HL-60/S4 treated with phorbol 12-myristate 13-acetate at 8.2 ng/mL for 4 days and 3 days (cell line): ENCODE measurements at regions not wholly inside any gene's neighbourhood (a gene's known extent, or its start where the extent isn't known, plus 50 kb on each side); places are given as distances from the start of the nearest gene placed in this dataset.
"Not testable (repeated sequence)": the region's sequence is repeated elsewhere in the genome, so short reads cannot be mapped to it uniquely, and the experiment has no call there.

Experiments
- in situ Hi-C: fragments of 300-500 bp; cut with MboI; formaldehyde crosslinking; loops from 2 replicates; pipeline ENCODE4 v1.15.0; 2022; ENCODE audit warnings: low sequenced_read_pairs

DNA sequence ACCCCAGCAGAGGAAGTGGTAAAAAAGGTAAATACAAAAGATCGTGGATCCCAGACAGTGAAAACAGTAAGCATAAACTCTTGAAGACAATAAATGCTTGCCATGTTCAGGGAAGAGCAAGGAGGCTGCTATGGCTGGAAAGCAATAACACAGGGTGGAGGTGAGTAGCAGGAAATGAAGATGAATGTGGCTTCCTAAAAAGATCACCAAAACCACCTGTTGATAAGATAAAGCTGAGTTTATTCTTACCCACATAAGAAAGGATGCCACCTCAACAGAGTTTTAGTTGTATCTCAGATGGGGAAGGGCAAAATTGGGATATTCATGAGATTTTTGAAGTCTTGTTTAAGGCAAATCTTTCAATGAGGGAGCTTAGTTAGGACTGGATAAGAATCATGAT is 273.3 kb downstream of the MSX2 start:
- in situ Hi-C loops, result no loop called here

- in situ Hi-C loops, result no loop called here
Observed at GRCh38 chr5:174996941-174997340, 272.6 kb downstream of the MSX2 start.

DNA sequence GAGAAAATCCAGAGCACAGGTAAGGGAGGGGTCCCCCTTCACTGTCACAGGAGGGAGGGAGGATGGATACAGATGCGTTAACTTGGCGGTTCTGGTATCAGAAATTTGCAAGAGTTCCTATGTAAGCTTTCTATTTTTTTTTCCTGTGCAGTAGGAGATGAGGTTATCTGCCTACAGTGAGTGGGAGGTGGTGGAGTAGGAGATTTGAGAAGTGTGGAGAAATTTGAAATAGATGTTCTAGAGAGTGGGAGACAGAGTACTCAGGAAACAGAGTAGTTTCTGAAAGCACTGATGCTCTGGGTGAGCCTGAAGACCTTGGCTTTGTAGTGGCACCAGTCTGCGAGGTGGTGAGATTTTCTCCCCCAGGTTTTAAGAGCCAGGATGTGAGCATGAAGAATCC is 271.4 kb downstream of the MSX2 start:
- in situ Hi-C loops, result no loop called here

GRCh38 chr5:174991847-174992246 is 267.5 kb downstream of the MSX2 start:
- in situ Hi-C loops, result no loop called here

GRCh38 chr5:174990909-174991308 is 266.5 kb downstream of the MSX2 start:
- in situ Hi-C loops, result no loop called here

DNA sequence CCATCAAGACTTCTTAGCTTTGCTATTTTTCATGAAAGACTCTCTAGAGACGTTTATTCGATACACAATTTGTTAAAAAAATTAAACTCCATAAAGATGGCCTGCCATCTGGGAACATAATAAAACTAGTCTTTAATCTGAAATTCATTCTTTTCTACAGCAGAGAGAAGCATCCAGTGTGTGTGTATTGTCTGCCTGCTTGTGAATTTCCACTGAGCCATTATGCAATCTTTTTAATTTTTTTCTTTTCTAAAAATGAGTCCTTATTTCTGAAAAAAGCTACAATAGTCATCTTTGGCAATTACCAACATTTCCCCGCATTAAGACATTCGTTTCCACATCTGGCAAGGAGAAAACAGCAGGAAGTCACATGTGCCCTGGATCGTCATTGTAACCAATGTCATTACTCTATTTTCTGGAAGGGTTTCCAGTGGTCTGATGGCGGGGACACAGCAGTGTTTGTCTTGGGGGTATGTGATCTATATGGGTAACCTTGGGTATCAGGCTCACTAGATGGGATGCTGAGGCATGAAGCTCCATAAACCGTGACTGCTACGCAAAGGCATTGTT is 263.1 kb downstream of the MSX2 start:
- in situ Hi-C loops, result no loop called here

- in situ Hi-C loops, result no loop called here
Observed at GRCh38 chr5:174984863-174985262, 260.5 kb downstream of the MSX2 start.

DNA sequence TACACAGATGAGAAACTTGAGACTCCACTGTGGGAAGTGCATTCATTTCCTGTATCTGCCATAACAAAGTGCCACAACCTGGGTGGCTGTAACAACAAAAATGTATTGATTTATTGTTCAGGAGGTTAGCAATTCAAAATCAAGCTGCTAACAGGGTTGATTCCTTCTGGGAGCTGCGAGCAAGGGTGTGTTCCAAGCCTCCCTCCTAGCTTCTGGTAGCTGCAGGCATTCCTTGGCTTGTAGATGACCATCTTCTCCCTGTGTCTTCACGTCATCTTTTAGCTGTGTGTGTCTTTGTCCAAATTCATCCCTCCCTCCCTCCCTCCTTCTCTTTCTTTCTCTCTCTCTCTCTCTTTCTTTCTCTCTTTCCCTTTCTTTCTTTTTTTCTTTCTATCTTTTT is 258.1 kb downstream of the MSX2 start:
- in situ Hi-C loops, result no loop called here

DNA sequence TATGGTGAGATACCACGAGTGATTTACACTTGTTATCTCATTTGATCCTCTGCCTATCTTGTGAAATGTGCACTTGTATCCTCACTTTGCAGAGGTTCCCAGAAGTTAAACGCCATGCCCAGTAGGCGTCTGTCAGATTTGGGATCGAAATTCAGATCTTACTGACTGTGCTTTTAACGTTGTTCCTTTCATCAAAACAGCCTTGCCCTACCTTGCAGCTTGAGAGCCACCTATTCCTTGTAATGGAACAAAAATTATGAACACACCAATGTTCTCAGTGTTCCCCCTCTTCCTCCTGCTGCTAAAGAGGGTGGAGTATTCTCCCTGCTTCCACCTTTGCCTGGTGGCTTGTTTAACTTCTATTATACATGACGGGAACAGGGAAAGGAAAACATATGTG is 257.0 kb downstream of the MSX2 start:
- in situ Hi-C loops, result no loop called here

GRCh38 chr5:174980952-174981351 is 256.6 kb downstream of the MSX2 start:
- in situ Hi-C loops, result no loop called here

GRCh38 chr5:174972291-174972690 is 247.9 kb downstream of the MSX2 start:
- in situ Hi-C loops, result no loop called here

DNA sequence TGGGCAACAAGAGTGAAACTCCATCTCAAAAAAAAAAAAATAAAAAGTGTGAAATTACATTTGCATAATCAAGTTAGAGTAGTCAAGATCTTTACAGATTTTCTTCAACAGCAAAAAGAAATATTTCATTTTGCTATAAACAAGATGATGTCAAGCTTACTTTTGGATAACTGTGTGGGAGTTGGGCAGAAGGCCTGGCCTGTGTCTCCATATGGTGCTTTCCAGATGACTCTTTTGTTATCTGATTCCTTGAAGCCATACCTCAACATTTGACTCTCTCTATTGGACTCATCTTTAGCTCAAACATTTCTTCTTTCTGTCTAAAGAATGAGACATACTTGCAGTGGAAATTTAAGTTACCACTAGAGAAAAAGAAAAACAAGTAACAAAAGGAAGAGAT is 246.8 kb downstream of the MSX2 start:
- in situ Hi-C loops, result no loop called here

- in situ Hi-C loops, result no loop called here
Observed at GRCh38 chr5:174970502-174970901, 246.1 kb downstream of the MSX2 start.

GRCh38 chr5:174953871-174954270 is 229.5 kb downstream of the MSX2 start:
- in situ Hi-C loops, result no loop called here

- in situ Hi-C loops, result no loop called here
Observed at GRCh38 chr5:174951151-174951780, 226.9 kb downstream of the MSX2 start.

- in situ Hi-C loops, result no loop called here
Observed at GRCh38 chr5:174947548-174947947, 223.2 kb downstream of the MSX2 start.

GRCh38 chr5:174945853-174946252 is 221.5 kb downstream of the MSX2 start:
- in situ Hi-C loops, result no loop called here

DNA sequence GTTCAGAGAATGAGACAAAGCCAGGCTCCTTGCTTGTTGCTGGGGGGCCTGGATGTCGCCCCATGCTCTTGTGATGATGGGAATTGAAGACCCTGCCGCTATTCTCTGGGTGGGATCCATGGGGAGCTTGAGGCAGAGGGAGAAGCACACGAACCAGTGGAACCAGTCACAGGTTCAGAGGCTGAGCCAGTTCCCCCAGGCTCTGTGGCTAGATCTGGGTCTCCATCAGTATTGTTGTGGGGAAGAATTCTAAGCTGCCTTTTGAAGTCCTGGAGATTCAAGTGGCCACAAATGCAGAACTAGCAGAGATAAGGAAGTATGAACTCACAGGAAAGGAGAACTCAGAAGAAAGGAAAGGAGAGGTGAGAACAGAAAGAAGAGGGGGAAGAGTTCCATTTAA is 219.4 kb downstream of the MSX2 start:
- in situ Hi-C loops, result no loop called here

GRCh38 chr5:174943002-174943401 is 218.6 kb downstream of the MSX2 start:
- in situ Hi-C loops, result not testable (repeated sequence)

GRCh38 chr5:174937201-174938123 is 213.1 kb downstream of the MSX2 start:
- in situ Hi-C loops, result no loop called here

GRCh38 chr5:174935854-174936474 is 211.6 kb downstream of the MSX2 start:
- in situ Hi-C loops, result no loop called here

GRCh38 chr5:174931033-174931432 is 206.7 kb downstream of the MSX2 start:
- in situ Hi-C loops, result not testable (repeated sequence)
